ENCODE measurements at regions not wholly inside any gene's neighbourhood (a gene's known extent, or its start where the extent isn't known, plus 50 kb on each side); places are given as distances from the start of the nearest gene placed in this dataset.
"Not testable (repeated sequence)": the region's sequence is repeated elsewhere in the genome, so short reads cannot be mapped to it uniquely, and the experiment has no call there.

DNA sequence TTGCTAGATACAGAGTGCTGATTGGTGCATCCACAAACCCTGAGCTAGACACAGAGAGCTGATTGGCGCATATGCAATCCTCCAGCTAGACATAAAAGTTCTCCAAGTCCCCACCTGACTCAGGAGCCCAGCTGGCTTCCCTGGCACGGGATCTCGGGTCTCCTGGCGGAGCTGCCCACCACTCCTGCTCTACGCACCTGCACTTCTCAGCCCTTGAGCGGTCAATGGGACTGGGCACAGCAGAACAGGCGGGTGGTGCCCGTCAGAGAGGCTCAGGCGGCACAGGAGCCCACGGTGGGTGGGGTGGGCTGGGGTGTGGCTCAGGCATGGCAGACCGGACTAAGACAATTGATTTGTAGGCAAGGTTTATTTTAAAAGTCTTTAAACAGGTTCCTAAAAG is 1365.5 kb downstream of the FAM181B start:
- DNase-seq, result no peak

DNA sequence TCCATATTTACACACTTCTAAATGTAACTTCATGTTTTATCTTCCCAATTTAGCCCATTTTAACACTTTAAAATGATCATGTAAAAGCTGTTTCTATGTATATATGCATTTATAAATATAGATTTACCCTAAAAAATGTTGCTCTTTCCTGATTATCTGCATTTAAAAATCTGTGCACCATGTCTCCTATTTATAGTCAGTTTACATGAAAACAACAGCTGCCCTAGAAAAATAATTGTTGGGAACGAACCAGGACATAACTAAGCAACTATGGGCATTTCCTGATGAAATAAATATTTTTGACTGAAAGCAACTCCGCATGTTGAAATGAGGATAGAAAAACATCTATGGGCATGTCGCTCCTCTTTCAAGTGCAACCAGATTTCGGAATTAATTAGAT is 1368.2 kb downstream of the FAM181B start:
- no peak for DNase-seq

DNA sequence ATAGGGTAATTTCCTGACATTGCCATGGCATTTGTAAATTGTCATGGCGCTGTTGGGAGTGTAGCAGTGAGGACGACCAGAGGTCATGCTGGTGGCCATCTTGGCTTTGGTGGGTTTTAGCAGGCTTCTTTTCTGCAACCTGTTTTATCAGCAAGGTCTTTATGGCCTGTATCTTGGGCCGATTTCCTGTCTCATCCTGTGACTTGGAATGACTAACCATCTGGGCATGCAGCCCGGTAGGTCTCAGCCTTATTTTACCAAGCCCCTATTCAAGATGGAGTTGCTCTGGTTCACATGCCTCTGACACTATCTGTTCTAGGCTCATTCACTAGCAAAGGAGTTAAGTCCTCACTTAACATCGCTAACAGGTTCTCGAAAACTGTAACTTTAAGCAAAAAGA is 1374.2 kb downstream of the FAM181B start:
- no peak for DNase-seq

DNA sequence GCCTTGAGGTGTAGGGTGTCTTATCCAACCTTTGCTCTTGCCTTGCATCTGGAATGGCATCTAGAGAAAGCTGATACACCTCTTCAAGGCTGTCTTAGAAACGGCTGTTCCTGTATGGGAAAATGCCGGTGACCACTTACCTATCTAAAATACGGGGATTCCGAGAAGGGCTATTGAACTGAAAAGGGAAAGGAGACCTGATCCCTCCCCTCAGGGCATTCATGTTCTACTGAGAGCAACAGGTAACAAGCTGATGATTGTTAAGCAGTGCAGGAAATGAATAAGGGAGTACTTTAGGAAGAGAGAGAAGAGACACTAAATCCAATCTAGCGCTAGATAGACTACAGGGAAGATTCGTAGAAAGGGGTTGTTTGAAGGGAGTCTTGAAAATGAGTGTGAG is 1388.1 kb downstream of the FAM181B start:
- no peak for DNase-seq

DNA sequence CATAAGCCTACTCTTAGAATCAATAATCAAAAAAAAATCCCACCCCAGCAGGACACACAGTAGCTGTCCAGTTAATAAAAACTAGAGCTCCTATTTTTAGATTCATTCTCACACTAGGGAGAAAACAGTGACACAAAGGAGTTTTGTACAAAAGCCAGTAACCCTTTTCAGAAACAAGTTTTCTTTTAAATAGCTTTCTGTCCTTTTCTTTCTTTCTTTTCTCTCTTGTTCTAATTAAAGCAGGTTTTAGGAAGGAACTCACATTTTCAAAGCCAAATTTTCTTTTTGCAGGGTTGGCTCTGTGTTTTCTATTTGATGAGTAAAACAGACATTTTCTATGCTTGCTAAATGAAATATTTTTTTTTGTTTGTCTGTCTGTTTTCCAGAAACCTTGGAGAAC is 1390.7 kb downstream of the FAM181B start:
- DNase-seq, result no peak

DNA sequence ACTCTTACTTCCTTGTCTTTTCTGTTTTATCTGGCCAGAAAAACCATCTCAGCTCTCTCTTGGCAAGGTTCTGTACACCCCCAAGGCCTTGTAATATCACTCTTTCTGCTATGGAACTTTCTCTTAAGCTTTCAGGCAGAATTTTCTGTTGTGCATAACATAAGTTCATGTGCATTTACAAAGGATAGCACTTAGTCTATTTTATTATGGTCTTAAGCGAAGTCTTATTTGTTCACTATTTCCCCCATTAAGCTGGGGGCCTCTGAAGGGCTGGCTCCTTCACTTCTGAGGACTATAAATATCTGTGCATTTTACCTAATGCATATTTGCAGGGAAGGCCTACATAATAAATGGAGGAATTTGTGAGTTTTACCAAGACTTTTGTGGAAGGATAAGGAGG is 1393.4 kb downstream of the FAM181B start:
- DNase-seq, result no peak

DNA sequence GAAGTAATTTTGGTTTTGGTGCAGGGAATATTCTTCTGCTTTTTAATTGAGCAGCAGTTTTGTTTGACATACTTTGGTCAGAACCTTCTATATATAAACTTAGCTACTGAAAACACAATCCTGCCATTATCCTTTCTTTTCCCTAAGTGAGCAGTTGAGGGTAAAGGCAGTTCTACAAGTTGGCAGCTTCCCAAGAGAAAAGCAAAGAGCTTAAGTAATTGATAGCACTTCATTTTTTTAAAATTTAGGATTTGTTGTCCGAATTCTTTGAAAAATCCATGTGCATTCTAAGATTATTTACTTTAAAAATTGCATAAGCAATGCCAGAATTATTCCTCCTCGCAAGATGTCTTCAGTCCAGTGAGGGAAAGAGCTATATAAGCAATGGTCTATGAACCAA is 1394.1 kb downstream of the FAM181B start:
- DNase-seq, result no peak

DNA sequence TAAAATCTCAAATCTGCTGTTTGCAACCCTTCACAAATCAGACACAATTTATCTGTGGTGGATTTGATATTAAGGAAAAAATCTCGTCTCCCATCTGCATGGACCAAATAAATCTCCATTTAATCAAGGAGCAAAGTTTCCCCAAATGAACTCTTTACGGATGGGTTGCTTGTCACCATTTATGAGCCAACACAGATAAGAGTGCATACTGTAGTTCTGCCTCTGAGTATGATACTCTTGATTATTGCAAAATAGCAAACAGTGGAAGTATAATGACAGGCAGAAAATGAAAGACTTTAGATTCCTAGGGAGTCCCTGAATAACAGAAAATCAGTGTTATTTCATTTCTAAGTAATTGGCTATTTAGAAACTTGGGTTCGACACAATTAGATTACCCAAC is 1395.9 kb downstream of the FAM181B start:
- DNase-seq, result no peak

DNA sequence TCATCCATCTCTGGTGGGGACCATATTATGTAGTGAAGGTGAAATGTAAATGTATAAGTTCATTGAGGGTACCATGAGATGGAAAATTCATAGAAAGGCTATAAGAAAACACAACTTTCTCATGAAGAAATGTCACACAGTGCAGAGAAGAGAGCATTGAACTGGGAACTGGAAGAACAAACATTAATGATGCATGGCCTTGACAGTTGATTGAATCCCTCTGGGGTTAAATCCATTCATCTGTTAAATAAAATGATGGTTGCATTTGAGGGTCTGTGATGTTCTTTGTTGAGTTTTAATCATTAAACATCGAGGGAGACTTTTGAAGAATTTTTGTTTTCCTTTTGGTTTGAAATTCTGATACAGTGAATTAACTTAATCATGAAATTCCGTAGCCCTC is 1401.4 kb downstream of the FAM181B start:
- DNase-seq, result no peak

DNA sequence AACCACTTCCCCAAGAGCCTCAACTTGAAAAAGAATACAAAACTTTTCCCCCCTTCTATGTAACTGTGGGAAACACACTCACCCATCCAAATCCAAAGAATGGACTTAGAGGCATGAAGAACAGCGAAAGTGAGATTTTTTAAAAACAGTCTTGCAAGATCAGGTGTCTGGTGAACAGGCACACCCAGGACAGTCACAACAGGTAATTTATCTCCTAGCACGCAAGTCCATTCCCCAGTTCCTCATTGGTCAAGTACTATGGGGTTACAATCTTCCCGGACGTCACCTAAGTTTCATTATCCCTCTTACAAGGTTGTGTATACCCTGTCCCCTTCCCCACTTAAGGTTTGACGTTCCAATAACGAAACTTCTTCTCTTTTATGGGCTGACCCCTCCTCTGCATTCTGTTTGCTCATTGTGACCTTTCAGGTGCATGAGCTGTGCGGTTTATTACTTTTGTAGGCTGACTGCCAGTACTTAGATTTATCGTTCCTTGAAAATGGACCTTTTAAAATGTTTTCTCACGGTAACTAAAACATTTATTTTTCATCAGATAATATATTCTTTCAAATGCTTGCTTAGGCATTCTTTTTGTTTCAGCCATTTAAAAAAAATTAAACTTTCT is 1401.9 kb downstream of the FAM181B start:
- no peak for DNase-seq

DNA sequence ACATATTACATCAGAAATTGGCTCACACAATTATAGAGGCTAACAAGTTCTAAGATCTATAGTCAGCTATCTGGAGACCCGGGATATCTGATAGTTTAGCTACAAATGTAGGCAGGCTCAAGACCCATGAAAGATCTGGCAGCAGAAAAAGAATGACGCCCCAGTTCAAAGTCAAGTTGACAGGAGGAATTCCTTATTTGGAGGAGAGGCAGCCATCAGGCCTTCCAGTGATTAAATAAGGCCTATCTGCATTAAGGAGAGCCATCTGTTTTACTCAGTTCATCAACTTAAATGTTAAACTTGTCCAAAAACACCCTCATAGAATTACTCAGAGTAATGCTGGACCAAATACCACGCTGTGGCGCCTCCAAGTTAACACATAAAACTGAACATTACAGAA is 1402.6 kb downstream of the FAM181B start:
- DNase-seq, result no peak

DNA sequence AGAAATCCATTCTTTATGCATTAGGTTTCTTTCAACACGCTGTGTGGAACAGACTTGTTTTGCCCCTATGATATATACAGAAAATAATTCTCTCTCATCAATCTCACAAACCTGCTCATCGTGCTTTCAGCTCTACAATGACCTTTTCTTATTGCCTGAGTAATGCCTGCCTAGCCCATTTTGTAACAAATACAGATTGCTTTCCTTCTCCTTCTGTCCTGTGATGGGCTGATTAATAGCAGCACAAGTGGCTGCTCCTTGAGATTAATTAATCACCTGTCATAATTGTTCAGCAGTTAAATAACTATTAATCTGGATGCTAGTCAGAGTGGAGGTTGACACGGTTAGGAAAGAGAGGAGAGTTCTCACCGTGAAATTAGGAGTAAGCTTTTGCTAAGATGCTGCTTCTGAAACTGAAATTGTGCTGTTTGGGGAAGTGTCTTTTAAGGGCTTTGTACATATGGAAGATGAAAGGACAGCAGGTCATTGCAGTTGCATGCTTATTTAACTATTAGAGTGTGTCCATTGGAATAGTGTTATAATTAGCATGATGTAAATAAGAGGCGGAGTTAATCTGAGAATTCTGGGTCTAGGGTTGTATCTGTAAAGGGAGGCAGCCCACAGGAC is 1430.5 kb downstream of the FAM181B start:
- DNase-seq, result no peak

DNA sequence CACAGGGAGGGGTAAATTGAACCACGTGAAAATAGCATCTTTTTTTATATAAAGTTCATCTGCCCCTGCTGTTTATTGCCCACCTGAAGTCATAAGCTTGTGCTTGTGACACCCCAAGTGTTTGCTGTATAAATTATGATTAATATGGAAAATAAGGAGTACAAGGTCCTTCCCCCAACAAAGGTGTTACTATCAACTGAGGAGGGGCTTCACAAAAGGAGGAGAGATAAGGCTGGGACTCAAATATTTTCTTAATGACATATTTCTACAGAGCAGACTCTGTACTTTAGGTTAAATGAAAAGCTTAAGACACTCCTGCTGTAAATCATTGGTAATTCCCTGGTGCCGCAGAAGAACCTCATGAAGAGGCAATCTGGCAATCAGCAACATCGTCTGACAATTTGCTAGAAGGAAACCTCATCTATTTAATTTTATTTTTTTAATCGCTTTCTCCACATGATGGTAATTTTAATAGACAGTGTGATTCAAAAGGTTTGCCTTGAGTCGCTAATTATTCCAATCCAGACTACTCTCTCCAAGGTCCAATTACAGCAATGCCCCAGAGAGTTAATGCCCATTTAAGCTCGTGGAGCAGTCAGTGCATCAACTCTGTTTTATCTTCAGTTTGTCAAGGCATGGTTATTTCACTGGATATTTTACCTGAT is 1432.4 kb downstream of the FAM181B start:
- no peak for DNase-seq

DNA sequence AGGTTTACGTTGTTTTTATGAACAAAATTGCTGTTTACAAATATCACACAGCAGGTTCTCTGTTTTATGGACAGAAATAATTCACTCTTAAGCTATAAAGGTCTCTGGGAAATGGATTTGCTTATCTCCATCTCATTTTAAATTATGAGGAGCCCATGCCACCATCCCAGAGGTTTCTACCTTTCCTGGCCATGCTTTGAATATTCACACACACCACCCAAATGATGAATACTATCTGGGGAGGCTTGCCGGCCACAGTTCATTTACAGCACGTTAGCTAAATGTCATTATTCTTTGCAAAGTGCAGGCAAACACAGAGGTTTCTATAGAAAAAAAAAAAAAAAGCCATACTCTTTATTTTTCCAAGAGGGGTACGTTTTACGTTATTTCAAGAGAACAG is 1446.7 kb downstream of the FAM181B start:
- no peak for DNase-seq

DNA sequence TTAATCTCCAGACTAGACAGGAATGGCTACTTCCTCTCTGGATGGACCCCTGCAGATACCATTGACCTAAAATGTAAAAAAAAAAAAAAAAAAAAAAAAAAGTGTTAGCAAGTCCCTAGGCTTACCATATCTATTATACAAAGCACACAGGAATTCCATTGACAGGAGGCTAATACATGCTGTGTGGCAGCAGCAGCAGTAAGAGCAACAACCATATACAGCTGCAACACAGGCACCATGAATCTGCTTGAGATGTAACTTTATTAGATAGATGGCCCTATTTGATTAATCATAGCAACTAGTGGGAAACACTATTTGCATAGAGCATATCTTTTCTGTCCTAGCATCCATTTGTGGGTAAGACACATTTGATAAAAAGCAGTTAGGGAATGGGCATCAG is 1447.1 kb downstream of the FAM181B start:
- no peak for DNase-seq

DNA sequence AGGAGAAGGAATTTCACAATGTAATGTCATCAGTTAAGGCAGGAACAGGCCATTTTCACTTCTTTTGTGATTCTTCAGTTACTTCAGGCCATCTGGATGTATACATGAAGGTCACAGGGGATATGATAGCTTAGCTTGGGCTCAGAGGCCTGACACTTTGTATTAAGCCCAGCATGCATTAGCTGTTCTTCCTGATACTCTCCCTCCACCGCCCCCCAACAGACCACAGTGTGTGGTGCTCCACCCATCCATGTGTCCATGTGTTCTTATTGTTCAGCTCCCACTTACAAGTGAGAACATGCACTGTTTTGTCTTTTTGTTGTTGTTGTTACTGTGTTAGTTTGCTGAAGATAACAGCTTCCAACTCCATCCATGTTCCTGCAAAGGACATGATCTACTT is 1453.4 kb downstream of the FAM181B start:
- DNase-seq, result not testable (repeated sequence)

DNA sequence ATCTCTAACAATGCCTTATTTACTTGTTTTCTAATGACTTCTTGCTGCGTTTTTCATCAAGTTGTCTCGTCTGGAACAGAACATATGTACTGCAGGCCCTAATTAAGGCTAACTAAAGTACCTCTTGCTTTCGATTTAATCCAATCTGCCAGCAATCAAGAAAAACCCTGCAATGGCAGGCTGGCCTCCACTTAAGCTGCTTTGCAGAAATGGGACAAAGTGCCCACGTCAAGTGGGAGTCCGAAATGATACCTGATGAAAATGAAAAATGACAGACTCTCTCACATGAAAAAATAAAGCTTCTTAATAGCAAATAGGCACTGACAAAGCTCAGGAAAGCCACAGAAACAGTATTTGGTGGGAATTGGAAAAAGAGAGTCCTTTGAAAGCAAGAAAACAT is 1454.7 kb downstream of the FAM181B start:
- no peak for DNase-seq

DNA sequence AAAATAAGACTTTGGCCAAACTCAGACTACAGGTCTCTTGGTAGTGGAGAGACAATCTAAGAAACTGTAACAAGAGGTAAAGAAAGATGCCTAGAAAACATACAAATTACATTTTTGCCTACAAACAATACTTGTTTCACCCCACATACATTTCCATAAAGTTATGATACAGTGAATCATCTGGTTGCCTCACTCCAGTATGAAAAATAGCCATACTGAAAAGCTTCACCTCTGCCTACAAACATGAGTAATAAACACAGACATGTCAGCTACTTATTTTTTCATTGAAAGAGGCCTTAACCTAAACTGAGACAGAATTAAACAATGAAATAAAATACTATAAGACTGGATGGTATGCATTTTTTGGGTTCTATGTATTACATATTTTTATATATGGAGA is 1463.0 kb downstream of the FAM181B start:
- DNase-seq, result no peak

DNA sequence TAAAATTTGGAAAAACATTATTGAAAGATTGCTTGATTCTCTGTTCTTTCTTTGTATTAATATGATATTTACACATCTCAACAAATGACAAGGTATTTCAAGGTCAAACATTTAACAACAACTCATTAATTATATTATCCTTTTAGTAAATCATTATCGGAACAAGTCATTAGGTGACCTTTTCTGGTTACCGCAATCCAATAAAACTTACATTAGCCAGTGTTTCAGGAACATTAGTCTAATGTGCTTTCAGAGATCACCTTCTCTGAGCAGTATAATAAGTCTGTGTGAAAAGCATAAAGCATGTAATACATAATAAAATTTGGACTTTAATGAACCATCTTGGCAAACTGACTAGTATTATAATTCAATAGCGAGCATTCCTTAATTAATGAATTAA is 1466.4 kb downstream of the FAM181B start:
- no peak for DNase-seq

DNA sequence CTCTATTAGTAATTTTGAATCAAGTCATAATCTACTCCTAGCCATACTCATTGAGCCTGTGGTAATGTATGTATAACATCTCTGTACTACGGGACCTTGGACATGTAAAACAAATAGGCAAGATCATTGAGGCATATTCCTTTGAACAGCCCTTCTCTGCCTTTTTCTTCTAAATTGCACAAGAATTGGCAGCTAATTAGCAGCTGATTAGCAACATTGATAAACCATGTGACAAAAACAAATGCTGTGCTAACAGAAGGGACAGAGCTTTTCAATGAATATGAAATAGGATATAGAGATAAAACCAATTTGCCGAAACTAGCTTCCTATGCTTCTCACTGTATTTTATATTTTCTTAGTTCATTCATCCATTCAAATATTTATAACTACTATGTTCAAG is 1474.2 kb downstream of the FAM181B start:
- no peak for DNase-seq

DNA sequence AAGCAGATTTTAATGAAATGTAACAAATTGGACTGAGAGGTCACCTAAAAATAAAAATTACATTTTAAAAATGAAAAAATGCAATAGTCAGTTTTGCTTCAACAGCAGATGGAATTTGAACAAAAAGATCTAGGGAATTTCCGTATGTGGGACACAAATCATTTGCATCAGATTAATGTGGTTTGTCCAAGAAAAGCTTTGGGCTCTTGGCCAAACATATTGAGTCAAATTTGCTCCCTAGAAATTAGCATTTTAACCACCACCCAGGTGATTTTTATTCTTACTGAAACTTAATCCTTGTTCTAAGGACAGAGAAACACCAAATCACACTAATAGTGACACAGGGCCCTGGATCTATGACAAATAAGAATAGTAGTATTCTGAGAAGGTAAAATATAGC is 1477.8 kb downstream of the FAM181B start:
- DNase-seq, result no peak

DNA sequence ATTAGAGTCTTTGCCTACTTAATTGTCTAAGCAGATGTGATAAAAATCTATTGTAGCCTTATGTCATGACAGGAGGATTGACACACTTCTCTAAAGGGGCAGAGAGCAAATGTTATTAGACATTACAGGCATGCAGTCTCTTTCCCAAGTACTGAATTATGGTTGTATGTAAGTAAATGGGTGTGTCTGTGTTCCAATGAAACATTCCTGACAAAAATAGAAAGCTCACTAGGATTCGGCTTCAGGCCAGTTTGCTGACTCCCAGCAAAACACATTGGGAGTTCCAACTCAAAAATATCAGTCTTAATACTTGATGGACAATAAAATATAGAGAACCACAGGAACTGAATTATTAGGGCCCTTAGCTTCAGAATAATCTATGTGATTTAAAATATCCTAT is 1480.4 kb downstream of the FAM181B start:
- no peak for DNase-seq

DNA sequence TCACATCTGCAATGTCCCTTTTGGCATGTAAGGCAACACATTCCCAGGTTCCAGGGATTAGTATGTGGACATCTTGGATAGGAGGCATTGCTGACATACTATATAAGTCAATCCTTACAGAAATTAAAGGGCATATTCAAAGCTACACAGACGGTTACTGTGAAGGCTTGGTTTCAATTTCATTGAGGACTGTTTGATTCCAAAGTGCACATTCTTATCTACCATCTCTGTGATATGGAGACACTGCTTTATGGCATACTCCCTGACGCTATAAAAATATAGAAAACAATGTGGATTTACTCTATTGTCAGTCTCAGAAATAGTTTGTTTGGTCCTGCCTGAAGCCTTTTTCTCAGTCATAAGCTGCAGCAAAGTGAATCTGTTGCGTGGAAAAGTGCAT is 1486.7 kb downstream of the FAM181B start:
- no peak for DNase-seq

DNA sequence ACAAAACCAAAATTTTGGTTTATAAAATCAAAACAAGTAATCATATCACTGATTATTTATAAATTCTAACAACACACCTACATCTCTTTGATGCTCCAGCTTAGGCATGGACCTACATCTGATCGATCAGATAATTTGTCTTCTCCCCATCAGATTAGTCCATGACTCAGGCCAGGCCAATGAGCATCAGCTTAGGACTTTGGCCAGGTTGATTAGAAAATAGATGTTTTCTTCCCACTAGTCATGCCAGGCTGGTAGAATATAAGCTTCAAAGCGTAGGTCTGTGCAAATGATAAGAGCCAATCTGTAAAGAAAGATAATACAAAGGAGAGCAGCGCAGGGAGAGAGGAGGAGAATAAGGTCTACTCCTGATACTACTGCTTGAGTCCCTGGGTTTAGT is 1487.9 kb downstream of the FAM181B start:
- no peak for DNase-seq

Measured in NCI-H2029 (cell line).